ENCODE measurements at regions not wholly inside any gene's neighbourhood (a gene's known extent, or its start where the extent isn't known, plus 50 kb on each side); places are given as distances from the start of the nearest gene placed in this dataset.

DNA sequence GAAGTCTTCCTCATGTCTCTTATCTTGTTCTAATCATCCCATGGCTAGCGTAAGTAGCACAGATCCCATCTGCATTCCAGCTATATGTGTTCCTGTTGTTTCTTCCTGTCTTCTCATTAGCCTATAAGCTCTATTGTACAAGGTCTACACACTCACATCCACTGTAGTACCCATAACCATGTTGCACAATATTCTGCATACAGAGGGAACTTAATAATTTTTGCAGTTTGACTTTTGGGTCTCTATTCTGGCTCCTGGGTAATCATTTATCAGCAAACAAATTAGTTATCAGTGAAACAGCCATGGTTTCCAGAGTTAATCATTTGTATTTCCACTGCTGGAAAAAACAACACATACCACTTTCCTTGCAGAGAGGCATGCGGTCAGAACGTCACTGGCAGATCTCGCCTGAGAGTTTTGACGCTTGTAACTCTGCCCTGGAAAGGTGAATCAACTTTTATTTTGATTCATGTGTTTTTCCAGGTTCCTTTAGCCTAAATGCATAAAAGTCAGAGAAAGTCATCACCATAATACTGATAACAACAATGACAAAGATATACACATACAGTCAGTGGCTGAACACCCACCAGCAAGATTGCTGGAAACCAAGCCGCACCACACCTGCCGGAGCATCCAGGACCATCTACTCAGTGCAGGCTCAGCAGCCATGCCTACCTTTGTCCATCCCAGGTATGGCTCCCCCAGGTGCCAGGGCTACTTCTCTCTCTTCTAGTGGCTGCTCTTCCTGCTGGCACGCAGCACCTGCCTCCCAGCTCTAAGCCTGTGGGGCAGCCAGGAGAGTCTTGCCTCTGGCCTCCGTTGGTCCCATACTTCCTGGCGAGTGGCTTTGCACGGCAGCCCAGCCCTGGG, 158.2 kb downstream of the QRSL1 start:
- TF ChIP-seq, protein P1, sequence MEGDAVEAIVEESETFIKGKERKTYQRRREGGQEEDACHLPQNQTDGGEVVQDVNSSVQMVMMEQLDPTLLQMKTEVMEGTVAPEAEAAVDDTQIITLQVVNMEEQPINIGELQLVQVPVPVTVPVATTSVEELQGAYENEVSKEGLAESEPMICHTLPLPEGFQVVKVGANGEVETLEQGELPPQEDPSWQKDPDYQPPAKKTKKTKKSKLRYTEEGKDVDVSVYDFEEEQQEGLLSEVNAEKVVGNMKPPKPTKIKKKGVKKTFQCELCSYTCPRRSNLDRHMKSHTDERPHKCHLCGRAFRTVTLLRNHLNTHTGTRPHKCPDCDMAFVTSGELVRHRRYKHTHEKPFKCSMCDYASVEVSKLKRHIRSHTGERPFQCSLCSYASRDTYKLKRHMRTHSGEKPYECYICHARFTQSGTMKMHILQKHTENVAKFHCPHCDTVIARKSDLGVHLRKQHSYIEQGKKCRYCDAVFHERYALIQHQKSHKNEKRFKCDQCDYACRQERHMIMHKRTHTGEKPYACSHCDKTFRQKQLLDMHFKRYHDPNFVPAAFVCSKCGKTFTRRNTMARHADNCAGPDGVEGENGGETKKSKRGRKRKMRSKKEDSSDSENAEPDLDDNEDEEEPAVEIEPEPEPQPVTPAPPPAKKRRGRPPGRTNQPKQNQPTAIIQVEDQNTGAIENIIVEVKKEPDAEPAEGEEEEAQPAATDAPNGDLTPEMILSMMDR (IDR thresholded peaks at IDR 0.05; ENCODE audit: insufficient read depth, low read length, poor library complexity, severe bottlenecking) = no peak
- TF ChIP-seq EZH2phosphoT487 (conservative IDR thresholded peaks at IDR 0.05; ENCODE audit: low read length) = no peak

Data from SU-DHL-6 (cell line).